ENCODE measurements at regions not wholly inside any gene's neighbourhood (a gene's known extent, or its start where the extent isn't known, plus 50 kb on each side); places are given as distances from the start of the nearest gene placed in this dataset.
A peak's percentile ranks its signal among the peaks of the same experiment; 100 is the strongest.
"Not testable (repeated sequence)": the region's sequence is repeated elsewhere in the genome, so short reads cannot be mapped to it uniquely, and the experiment has no call there.

DNA sequence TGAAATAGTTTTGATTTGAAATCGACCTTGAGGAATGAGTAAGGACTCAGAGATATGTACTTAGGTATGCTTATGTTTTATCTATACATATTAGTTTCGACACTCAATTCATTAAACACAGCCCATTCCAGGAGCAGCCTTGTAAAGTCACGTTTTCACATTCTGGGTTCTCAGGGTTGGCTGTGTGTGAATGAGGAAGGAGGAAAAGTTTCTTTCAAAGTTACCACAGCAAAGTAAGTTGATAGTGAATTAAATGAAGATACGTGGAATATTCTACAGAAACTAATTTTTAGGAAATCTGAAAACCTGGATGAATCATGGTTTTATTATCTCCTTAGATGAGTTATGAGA is 133.5 kb downstream of the C3orf38 start:
- Histone ChIP-seq H3K27ac (ENCODE audit: low read length) (no peak overlapping the region), H3K36me3 (ENCODE audit: control insufficient read depth, insufficient read depth, low read length) (no peaks in the 10 kb centered on the region), H3K27me3 (ENCODE audit: control insufficient read depth, insufficient read depth, low read length) (no peaks in the 10 kb centered on the region), H3K4me1 (ENCODE audit: control insufficient read depth, insufficient read depth, low read length) (no peaks in the 10 kb centered on the region), H3K4me3 (ENCODE audit: low read length) (no peak overlapping the region), H3K9me3 (ENCODE audit: control insufficient read depth, insufficient read depth, low read length) (no peaks in the 10 kb centered on the region)
- whole genome bisulfite sequencing (ENCODE audit: insufficient coverage, insufficient read length): no CpG with 5 or more reads among the region's 4 CpGs
- DNase-seq (ENCODE audit: low read depth, low spot score): no peak

DNA sequence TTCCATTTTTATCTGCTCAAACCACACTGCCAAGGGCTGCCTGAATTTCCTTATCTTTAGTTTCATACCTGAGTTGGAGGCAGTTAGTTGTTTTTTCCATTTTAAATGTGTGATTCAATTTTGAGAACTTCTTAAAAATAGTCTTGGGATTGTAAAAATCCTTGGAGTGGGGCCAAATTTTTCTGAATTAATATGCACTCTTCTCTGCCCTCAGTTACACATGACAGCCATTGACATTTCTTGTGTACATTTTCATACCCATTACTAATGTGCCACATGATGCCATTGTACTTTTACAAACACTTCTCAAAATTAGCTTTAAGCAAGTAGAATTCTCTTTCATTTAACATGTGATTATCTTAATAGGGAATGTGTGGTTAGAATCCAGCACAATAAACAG is 141.7 kb downstream of the C3orf38 start:
- H3K9me3 ChIP-seq (ENCODE audit: control insufficient read depth, insufficient read depth, low read length): no peaks in the 10 kb centered on the region
- no peaks in the 10 kb centered on the region for H3K4me1 ChIP-seq (ENCODE audit: control insufficient read depth, insufficient read depth, low read length)
- no peaks in the 10 kb centered on the region for H3K27me3 ChIP-seq (ENCODE audit: control insufficient read depth, insufficient read depth, low read length)
- H3K4me3 ChIP-seq (ENCODE audit: low read length): no peak overlapping the region
- DNase-seq (ENCODE audit: low read depth, low spot score): no peak
- H3K36me3 ChIP-seq (ENCODE audit: control insufficient read depth, insufficient read depth, low read length): no peaks in the 10 kb centered on the region
- H3K27ac ChIP-seq (ENCODE audit: low read length): no peak overlapping the region

DNA sequence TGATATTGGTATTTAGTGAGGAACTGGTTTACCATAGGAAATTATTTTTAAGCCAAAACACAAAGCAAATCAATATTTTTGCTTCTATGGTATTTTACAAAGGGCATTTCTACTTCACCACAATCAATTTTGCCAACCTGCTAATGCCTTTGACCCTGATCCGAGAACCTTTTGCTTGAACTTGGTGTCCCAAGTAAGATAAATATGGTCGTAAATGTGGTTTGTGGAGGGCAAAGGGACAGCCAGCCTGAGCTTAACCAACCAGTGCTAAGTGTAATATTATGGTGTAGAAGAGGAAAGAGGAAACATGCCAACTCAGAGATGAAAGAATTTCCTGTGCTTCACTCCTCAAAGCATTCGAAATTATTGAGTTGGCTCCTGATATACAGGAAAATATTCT is 148.4 kb downstream of the C3orf38 start:
- no peaks in the 10 kb centered on the region for H3K27me3 ChIP-seq (ENCODE audit: control insufficient read depth, insufficient read depth, low read length)
- no peaks in the 10 kb centered on the region for H3K4me1 ChIP-seq (ENCODE audit: control insufficient read depth, insufficient read depth, low read length)
- no peak overlapping the region for H3K27ac ChIP-seq (ENCODE audit: low read length)
- no peaks in the 10 kb centered on the region for H3K9me3 ChIP-seq (ENCODE audit: control insufficient read depth, insufficient read depth, low read length)
- no peak for DNase-seq (ENCODE audit: low read depth, low spot score)
- no peaks in the 10 kb centered on the region for H3K36me3 ChIP-seq (ENCODE audit: control insufficient read depth, insufficient read depth, low read length)
- WGBS (ENCODE audit: insufficient coverage, insufficient read length): no CpG with 5 or more reads among the region's 3 CpGs
- H3K4me3 ChIP-seq (ENCODE audit: low read length): no peak overlapping the region

DNA sequence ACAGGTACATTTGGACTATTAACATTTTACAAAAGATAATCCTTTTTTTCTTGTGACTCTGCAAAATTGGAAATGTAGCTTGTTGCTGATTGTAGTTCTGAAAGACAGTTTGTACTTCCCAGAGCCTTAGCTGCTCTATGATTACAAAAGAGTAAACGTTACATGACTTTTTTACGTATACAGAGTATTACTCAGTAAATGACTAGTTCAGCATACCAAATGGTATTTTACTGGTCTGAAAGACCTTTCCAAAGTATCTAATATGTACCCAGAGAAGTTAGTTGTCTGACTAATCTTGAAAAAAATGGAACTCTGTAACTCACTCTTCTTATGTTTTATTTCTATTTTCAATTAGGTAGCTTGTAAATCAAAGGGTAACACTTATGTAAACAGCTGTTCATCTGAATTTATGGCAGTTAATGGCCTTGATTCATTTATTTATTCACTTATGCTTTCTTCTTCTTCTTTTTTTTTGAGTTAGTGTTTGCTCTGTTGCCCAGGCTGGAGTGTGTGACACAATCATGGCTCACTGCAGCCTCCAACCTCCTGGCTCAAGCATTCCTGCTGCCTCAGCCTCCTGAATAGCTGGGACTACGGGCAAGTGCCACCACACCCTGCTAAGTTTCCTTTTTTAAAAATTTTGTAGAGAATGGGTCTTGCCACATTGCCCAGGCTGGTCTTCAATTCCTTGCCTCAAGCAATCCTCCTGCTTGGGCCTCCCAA is 151.7 kb downstream of the C3orf38 start:
- no peaks in the 10 kb centered on the region; the same call in 1 of the 2 replicates for H3K9me3 ChIP-seq (ENCODE audit: control insufficient read depth, insufficient read depth, low read length)
- no peak for DNase-seq (ENCODE audit: low read depth, low spot score)
- WGBS (ENCODE audit: insufficient coverage, insufficient read length): no CpG with 5 or more reads among the region's 3 CpGs
- H3K36me3 ChIP-seq (ENCODE audit: control insufficient read depth, insufficient read depth, low read length): no peaks in the 10 kb centered on the region
- H3K27me3 ChIP-seq (ENCODE audit: control insufficient read depth, insufficient read depth, low read length): no peaks in the 10 kb centered on the region
- no peak overlapping the region for H3K4me3 ChIP-seq (ENCODE audit: low read length)
- no peaks in the 10 kb centered on the region for H3K4me1 ChIP-seq (ENCODE audit: control insufficient read depth, insufficient read depth, low read length)
- no peak overlapping the region for H3K27ac ChIP-seq (ENCODE audit: low read length)

DNA sequence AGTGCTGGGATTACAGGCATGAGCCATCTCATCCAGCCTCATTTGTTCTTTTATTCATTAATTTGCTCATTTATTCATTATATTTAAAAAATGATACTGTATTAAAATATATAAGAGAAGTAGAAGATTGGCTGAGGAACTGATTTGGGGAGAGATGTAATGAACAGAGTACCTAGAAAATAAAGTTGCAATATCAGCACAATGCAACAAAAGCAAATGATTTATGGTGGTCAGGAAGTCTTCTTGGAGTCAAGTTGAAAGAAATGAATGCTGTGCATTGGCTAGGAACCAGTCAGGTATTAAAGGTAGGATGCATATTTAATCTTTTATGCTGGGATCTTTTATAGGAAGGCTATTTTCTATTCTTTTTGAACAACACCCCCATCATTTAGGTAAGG is 152.2 kb downstream of the C3orf38 start:
- DNase-seq (ENCODE audit: low read depth, low spot score): no peak
- Histone ChIP-seq H3K4me1 (ENCODE audit: control insufficient read depth, insufficient read depth, low read length) (no peaks in the 10 kb centered on the region), H3K27ac (ENCODE audit: low read length) (no peak overlapping the region), H3K4me3 (ENCODE audit: low read length) (no peak overlapping the region), H3K27me3 (ENCODE audit: control insufficient read depth, insufficient read depth, low read length) (no peaks in the 10 kb centered on the region), H3K9me3 (ENCODE audit: control insufficient read depth, insufficient read depth, low read length) (no peaks in the 10 kb centered on the region; the same call in 1 of the 2 replicates), H3K36me3 (ENCODE audit: control insufficient read depth, insufficient read depth, low read length) (no peaks in the 10 kb centered on the region)

DNA sequence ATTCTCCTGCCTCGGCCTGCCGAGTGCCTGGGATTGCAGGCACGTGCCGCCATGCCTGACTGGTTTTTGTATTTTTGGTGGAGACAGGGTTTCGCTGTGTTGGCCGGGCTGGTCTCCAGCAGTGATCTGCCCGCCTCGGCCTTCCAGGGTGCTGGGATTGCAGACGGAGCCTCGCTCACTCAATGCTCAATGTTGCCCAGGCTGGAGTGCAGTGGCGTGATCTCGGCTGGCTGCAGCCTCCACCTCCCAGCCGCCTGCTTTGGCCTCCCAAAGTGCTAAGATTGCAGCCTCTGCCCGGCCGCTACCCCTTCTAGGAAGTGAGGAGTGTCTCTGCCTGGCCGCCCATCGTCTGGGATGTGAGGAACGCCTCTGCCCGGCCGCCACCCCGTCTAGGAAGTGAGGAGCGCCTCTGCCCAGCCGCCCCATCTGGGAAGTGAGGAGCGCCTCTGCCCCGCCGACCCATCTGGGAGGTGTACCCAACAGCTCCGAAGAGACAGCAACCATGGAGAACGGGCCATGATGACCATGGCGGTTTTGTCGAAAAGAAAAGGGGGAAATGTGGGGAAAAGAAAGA is 153.7 kb downstream of the C3orf38 start:
- not testable (repeated sequence) for H3K9me3 ChIP-seq (ENCODE audit: control insufficient read depth, insufficient read depth, low read length); H3K36me3 ChIP-seq (ENCODE audit: control insufficient read depth, insufficient read depth, low read length); H3K4me1 ChIP-seq (ENCODE audit: control insufficient read depth, insufficient read depth, low read length); H3K4me3 ChIP-seq (ENCODE audit: low read length); H3K27ac ChIP-seq (ENCODE audit: low read length); H3K27me3 ChIP-seq (ENCODE audit: control insufficient read depth, insufficient read depth, low read length); DNase-seq (ENCODE audit: low read depth, low spot score)
- WGBS (ENCODE audit: insufficient coverage, insufficient read length): no CpG with 5 or more reads among the region's 30 CpGs

DNA sequence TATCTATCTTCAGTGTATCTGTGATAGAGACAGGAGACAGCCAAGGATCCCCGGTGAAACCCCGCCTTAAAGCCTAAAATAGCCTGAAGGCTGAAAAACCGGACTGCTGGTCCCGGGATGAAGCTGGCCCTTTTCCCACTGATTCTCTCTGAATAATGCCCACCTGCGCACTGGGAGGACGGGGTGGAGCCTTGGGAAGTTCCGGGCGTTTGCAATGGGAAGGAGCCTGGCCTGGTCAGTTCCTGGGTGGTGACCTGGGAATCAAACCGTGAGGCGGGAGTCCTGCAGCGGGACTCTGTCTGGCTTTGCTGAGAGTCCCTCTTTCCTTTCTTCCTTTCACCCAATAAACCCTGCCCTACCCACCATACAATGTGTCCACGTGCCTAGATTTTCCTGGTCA is 157.9 kb downstream of the C3orf38 start:
- Histone ChIP-seq H3K4me1 (ENCODE audit: control insufficient read depth, insufficient read depth, low read length) (no peaks in the 10 kb centered on the region; the same call in 1 of the 2 replicates), H3K36me3 (ENCODE audit: control insufficient read depth, insufficient read depth, low read length) (no peaks in the 10 kb centered on the region), H3K4me3 (ENCODE audit: low read length) (no peak overlapping the region), H3K9me3 (ENCODE audit: control insufficient read depth, insufficient read depth, low read length) (no peaks in the 10 kb centered on the region; the same call in 1 of the 2 replicates), H3K27me3 (ENCODE audit: control insufficient read depth, insufficient read depth, low read length) (no peaks in the 10 kb centered on the region), H3K27ac (ENCODE audit: low read length) (no peak overlapping the region)
- no CpG with 5 or more reads among the region's 12 CpGs for WGBS (ENCODE audit: insufficient coverage, insufficient read length)
- peak; percentile 9 for DNase-seq (ENCODE audit: low read depth, low spot score)

DNA sequence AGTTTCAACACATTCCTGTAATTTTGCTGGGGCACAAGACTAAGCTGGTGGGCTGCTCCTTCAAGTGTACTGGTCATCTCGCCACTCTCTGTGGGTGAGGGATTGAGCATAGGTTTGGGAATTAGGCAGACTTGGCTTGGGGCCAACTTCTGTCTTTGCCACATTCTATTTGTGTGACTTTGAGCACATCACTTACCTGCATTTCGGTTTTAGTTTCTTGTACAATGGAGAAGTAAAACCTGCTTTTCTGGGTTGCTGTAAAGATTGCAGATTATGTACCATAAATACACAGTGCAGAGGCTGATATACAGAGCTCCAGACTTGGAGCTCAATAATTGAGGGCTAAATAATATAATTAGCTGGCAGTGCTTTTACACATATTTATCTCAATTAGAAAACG is 162.1 kb downstream of the C3orf38 start:
- Histone ChIP-seq H3K9me3 (ENCODE audit: control insufficient read depth, insufficient read depth, low read length) (no peaks in the 10 kb centered on the region), H3K27me3 (ENCODE audit: control insufficient read depth, insufficient read depth, low read length) (no peaks in the 10 kb centered on the region), H3K4me3 (ENCODE audit: low read length) (no peak overlapping the region), H3K27ac (ENCODE audit: low read length) (no peak overlapping the region), H3K4me1 (ENCODE audit: control insufficient read depth, insufficient read depth, low read length) (no peaks in the 10 kb centered on the region; the same call in 1 of the 2 replicates), H3K36me3 (ENCODE audit: control insufficient read depth, insufficient read depth, low read length) (no peaks in the 10 kb centered on the region)
- no peak for DNase-seq (ENCODE audit: low read depth, low spot score)
- no CpG with 5 or more reads among the region's 3 CpGs for WGBS (ENCODE audit: insufficient coverage, insufficient read length)

DNA sequence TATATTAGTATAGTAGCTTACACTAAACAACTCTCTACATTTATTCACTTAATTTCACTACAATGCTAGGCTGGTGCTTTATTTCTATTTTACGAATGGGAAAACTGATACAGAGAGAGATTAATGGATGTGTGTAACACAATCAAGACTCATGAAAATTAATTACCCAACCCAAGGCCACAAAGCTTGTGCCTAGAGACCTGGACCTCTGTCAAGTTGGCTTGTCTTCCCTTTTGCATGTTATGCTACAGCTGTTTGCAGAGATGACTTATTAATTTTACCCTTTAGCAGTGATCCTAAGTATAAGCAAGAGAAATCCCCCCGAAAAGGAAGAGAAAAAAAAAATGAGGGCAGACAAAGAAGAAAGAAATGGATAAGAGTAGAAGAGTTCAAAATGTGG is 162.5 kb downstream of the C3orf38 start:
- no peak for DNase-seq (ENCODE audit: low read depth, low spot score)
- no peaks in the 10 kb centered on the region for H3K9me3 ChIP-seq (ENCODE audit: control insufficient read depth, insufficient read depth, low read length)
- no peaks in the 10 kb centered on the region for H3K36me3 ChIP-seq (ENCODE audit: control insufficient read depth, insufficient read depth, low read length)
- H3K27ac ChIP-seq (ENCODE audit: low read length): no peak overlapping the region
- H3K27me3 ChIP-seq (ENCODE audit: control insufficient read depth, insufficient read depth, low read length): no peaks in the 10 kb centered on the region
- no peak overlapping the region for H3K4me3 ChIP-seq (ENCODE audit: low read length)
- no CpG with 5 or more reads among the region's 2 CpGs for WGBS (ENCODE audit: insufficient coverage, insufficient read length)
- no peaks in the 10 kb centered on the region; the same call in 1 of the 2 replicates for H3K4me1 ChIP-seq (ENCODE audit: control insufficient read depth, insufficient read depth, low read length)

DNA sequence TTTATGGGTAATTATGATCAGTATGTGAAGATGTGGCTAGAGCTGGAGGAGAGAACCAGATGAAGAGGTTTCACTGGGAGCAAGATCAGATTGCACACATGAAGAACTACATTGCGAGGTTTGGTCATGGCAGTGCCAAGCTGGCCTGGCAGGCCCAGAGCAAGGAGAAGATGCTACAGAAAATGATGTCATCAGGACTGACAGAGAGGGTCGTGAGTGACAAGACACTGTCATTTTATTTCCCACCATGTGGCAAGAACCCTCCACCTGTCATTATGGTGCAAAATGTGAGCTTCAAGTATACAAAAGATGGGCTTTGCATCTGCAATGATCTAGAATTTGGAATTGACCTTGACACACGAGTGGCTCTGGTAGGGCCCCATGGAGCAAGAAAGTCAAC is 168.3 kb downstream of the C3orf38 start:
- DNase-seq (ENCODE audit: low read depth, low spot score): no peak
- Histone ChIP-seq H3K27me3 (ENCODE audit: control insufficient read depth, insufficient read depth, low read length) (no peaks in the 10 kb centered on the region), H3K4me3 (ENCODE audit: low read length) (no peak overlapping the region), H3K9me3 (ENCODE audit: control insufficient read depth, insufficient read depth, low read length) (no peaks in the 10 kb centered on the region), H3K4me1 (ENCODE audit: control insufficient read depth, insufficient read depth, low read length) (no peaks in the 10 kb centered on the region), H3K36me3 (ENCODE audit: control insufficient read depth, insufficient read depth, low read length) (no peaks in the 10 kb centered on the region), H3K27ac (ENCODE audit: low read length) (no peak overlapping the region)
- no CpG with 5 or more reads among the region's 3 CpGs for WGBS (ENCODE audit: insufficient coverage, insufficient read length)

DNA sequence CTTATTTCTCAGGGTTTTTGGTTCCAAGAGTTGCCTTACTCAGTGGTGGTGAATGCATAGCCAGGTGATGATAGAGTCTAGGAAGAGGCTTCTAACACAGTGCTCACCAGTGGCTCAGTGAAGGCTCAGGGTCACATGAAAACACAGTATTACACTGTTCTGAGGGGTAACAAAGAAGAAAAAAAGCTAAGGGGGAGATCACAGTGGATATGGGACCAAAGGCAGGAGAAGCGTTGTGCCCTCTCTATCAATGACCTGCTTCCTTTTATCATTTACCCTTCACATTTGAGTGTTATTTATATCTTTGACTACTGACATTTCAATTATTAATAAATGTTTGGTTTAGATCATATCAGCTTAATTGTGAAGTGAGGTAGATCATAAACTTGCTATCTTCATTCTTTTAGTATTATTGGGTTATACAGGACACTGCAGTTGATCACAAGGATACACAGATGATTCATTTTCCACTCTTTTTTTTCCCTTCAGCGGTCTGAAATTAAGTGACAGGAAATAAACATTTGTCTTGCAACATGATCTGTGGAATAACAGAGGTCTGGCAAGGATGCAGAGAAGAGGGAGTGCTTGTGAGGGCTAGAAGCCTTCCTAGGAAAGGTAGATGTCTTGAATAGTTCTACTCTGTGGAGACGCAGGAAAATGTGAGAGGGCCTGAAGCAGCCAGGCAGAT is 171.7 kb downstream of the C3orf38 start:
- no peaks in the 10 kb centered on the region for H3K9me3 ChIP-seq (ENCODE audit: control insufficient read depth, insufficient read depth, low read length)
- no CpG with 5 or more reads among the region's 3 CpGs for WGBS (ENCODE audit: insufficient coverage, insufficient read length)
- no peaks in the 10 kb centered on the region for H3K4me1 ChIP-seq (ENCODE audit: control insufficient read depth, insufficient read depth, low read length)
- no peak overlapping the region for H3K27ac ChIP-seq (ENCODE audit: low read length)
- H3K27me3 ChIP-seq (ENCODE audit: control insufficient read depth, insufficient read depth, low read length): no peaks in the 10 kb centered on the region
- no peak for DNase-seq (ENCODE audit: low read depth, low spot score)
- no peak overlapping the region for H3K4me3 ChIP-seq (ENCODE audit: low read length)
- H3K36me3 ChIP-seq (ENCODE audit: control insufficient read depth, insufficient read depth, low read length): no peaks in the 10 kb centered on the region

Data from iPS DF 6.9 (cell line).